ENCODE measurements at regions not wholly inside any gene's neighbourhood (a gene's known extent, or its start where the extent isn't known, plus 50 kb on each side); places are given as distances from the start of the nearest gene placed in this dataset.

GRCh38 chr10:63012623-63013022 lies 120.5 kb upstream of the NRBF2 start:
- Histone ChIP-seq H3K9ac (ENCODE audit: low read depth, low read length) (no peak overlapping the region), H2BK5ac (ENCODE audit: low read depth, low read length, poor library complexity, severe bottlenecking) (no peak overlapping the region), H4K20me1 (ENCODE audit: insufficient read depth, low read length) (no peaks in the 10 kb centered on the region), H2BK120ac (ENCODE audit: low read depth, low read length) (no peak overlapping the region), H3K9me1 (ENCODE audit: insufficient read depth, low read length) (no peaks in the 10 kb centered on the region), H3K4me2 (ENCODE audit: low read depth, low read length) (no peak overlapping the region), H3K27me3 (ENCODE audit: control insufficient read depth, insufficient read depth, low read length) (no peaks in the 10 kb centered on the region), H3K9me3 (ENCODE audit: control insufficient read depth, insufficient read depth, low read length) (no peaks in the 10 kb centered on the region), H2AK5ac (ENCODE audit: low read depth, low read length) (no peak overlapping the region), H2AFZ (replicated peaks; ENCODE audit: low read length, poor library complexity) (no peak overlapping the region), H3K4me3 (ENCODE audit: insufficient read depth, low read depth, low read length) (no peak overlapping the region), H3K23ac (ENCODE audit: low read depth, low read length) (no peak overlapping the region), H2BK20ac (ENCODE audit: low read depth, low read length) (no peak overlapping the region), H3K4me1 (ENCODE audit: control insufficient read depth, insufficient read depth, low read length) (no peaks in the 10 kb centered on the region), H3K4ac (ENCODE audit: low read depth, low read length) (no peak overlapping the region), H3K56ac (ENCODE audit: extremely low read depth, insufficient read depth, low read length) (no peak overlapping the region), H3K18ac (ENCODE audit: low read depth, low read length) (no peak overlapping the region), H4K91ac (ENCODE audit: insufficient read depth, low read depth, low read length) (no peak overlapping the region), H4K8ac (ENCODE audit: low read depth in 2 of 2, low read length in 2 of 2) (no peak overlapping the region), H3K79me1 (ENCODE audit: low read depth in 1 of 2, low read length in 2 of 2) (no peaks in the 10 kb centered on the region), H2AK9ac (replicated peaks; ENCODE audit: low read depth, low read length, poor library complexity) (no peak overlapping the region), H3K14ac (replicated peaks; ENCODE audit: low read depth, low read length) (no peak overlapping the region), H2BK15ac (ENCODE audit: low read depth, low read length) (no peak overlapping the region), H3K36me3 (ENCODE audit: control insufficient read depth, insufficient read depth, low read length) (no peaks in the 10 kb centered on the region), H4K5ac (ENCODE audit: low read depth, low read length) (no peak overlapping the region), H3K27ac (ENCODE audit: insufficient read depth, low read length) (no peak overlapping the region)
- in situ Hi-C loops (cut with MboI; ENCODE audit: low sequenced_read_pairs) (no loop called here), intact Hi-C loops (cut with micrococcal nuclease) (no loop called here), dilution Hi-C loops (cut with HindIII; ENCODE audit: low sequenced_read_pairs, unreplicated experiment) (no loop called here)
- POLR2A ChIA-PET (ENCODE audit: unreplicated experiment): no interaction called here
- CTCF ChIA-PET: no interaction called here
- TF ChIP-seq CEBPB (IDR thresholded peaks at IDR 0.05; ENCODE audit: low read depth, low read length) (no peak), USF2 (IDR thresholded peaks at IDR 0.05; ENCODE audit: low read depth, low read length) (no peak), RCOR1 (IDR thresholded peaks at IDR 0.05; ENCODE audit: insufficient replicate concordance, low read length) (no peak), POLR2A (IDR thresholded peaks at IDR 0.05; ENCODE audit: low read depth, low read length) (no peak), MAFK (IDR thresholded peaks at IDR 0.05; ENCODE audit: low read depth, low read length) (no peak), FOS (IDR thresholded peaks at IDR 0.05; ENCODE audit: low read depth, low read length) (no peak), SMC3 (IDR thresholded peaks at IDR 0.05; ENCODE audit: low read depth, low read length) (no peak), RAD21 (IDR thresholded peaks at IDR 0.05; ENCODE audit: low read length) (no peak), MAZ (IDR thresholded peaks at IDR 0.05; ENCODE audit: borderline replicate concordance, low read depth, low read length) (no peak), NFE2L2 (IDR thresholded peaks at IDR 0.05; ENCODE audit: low read depth, low read length) (no peak), BHLHE40 (IDR thresholded peaks at IDR 0.05; ENCODE audit: low read depth, low read length) (no peak), RFX5 (IDR thresholded peaks at IDR 0.05; ENCODE audit: low read depth, low read length) (no peak), MXI1 (IDR thresholded peaks at IDR 0.05; ENCODE audit: borderline replicate concordance, low read depth, low read length) (no peak)
- TF ChIP-seq, protein P1, sequence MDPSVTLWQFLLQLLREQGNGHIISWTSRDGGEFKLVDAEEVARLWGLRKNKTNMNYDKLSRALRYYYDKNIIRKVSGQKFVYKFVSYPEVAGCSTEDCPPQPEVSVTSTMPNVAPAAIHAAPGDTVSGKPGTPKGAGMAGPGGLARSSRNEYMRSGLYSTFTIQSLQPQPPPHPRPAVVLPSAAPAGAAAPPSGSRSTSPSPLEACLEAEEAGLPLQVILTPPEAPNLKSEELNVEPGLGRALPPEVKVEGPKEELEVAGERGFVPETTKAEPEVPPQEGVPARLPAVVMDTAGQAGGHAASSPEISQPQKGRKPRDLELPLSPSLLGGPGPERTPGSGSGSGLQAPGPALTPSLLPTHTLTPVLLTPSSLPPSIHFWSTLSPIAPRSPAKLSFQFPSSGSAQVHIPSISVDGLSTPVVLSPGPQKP (IDR thresholded peaks at IDR 0.05; ENCODE audit: borderline replicate concordance, low read depth, low read length): no peak
- ATAC-seq (ENCODE audit: low read depth): no peak
- no TSS peak for BruUV-seq (replicated peaks)
- DNase-seq: no peak

All from IMR-90 (cell line).